Stimulated activated naive CD4-positive, alpha-beta T cell (primary cell): ENCODE measurements at regions not wholly inside any gene's neighbourhood (a gene's known extent, or its start where the extent isn't known, plus 50 kb on each side); places are given as distances from the start of the nearest gene placed in this dataset.
"Not testable (repeated sequence)": the region's sequence is repeated elsewhere in the genome, so short reads cannot be mapped to it uniquely, and the experiment has no call there.

Experiments used
- DNase-seq, 6 experiments: peaks; one replicate each; lab custom pipeline; 2025; lab: John Stamatoyannopoulos, UW

DNA sequence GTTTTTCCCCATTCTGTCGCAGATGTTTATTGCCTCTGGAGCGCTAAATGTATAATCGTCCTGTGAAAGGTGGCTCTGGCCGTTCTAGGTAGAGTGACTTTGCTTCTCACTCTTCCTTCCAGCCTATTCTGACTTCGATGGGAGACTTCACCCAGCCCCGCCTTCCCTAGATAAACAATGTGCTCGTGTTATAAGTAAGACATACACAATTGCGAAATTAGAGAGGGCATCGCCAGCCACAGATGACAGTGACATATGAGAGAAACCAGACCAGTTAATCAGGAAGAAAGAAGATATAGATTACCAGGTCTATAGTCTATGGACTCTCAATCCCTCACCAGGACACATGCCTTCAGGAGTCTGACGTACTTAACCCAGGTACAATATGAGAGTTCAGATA is 1050.5 kb upstream of the AUTS2 start:
- DNase-seq = no peak

DNA sequence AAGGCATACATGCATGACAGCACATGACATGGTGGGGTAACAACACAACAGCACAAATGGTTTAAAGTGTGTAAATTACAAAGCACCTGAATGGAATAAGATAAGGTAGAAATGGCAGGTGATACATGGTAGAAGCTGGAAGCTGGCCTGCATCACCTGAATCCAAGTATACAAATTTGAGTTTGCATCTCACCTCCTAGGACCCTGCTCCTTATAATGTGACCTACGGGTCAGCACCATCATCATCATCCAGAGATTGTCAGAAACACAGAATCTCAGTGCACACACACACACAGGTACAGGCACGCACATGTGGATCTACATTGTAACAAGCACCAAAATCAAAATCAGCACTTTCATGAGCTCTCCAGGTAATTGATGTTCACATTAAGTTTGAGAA is 1048.2 kb upstream of the AUTS2 start:
- no peak for DNase-seq

DNA sequence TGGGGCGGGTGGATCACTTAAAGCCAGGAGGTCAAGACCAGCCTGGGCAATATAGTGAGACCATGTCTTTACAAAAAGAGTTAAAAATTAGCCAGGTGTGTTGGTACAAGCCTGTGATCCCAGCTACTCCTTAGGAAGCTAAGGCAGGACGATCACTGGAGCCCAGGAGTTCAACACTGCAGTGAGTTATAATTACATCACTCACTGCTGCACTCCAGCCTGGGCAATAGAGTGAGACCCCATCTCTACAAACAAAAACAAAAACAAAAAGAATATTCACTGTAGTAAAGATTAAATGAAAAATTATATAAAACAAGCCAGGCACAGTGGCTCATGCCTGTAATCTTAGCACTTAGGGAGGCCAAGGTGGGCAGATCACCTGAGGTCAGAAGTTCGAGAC is 1047.6 kb upstream of the AUTS2 start:
- DNase-seq = no peak

DNA sequence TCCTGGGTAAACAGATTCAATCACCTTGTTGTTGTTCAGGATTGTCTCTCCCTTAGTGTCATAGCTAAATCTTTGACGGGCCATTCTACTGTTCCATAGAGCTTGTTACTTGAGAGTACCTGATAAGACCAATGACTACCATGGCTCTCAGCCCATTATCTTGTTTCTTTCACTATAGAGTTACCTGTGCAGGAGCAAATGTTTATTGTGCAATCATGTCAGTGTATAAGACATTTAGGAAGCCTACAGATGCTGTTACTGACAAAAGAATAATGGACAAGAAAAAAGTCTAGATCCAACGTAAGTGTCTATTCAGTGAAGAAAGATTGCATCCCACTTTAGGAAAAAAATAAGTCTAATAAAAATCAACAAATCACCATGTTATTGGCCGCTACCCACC is 1041.7 kb upstream of the AUTS2 start:
- no peak for DNase-seq

DNA sequence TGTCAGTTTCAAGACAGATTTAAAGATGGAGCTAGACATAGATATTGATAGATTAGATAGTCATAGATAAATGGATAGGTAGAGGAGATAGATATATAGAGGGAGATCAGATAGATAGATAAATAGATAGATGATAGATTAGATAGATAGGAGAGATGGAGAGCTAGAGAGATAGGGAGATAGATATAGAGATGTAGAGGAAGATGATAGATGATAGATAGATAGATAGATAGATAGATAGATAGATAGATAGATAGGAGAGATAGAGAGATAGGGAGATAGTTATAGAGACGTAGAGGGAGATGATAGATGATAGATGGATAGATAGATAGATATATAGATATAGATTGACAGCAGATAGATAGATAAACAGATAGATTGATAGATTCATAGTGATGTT is 1038.8 kb upstream of the AUTS2 start:
- DNase-seq = no peak

DNA sequence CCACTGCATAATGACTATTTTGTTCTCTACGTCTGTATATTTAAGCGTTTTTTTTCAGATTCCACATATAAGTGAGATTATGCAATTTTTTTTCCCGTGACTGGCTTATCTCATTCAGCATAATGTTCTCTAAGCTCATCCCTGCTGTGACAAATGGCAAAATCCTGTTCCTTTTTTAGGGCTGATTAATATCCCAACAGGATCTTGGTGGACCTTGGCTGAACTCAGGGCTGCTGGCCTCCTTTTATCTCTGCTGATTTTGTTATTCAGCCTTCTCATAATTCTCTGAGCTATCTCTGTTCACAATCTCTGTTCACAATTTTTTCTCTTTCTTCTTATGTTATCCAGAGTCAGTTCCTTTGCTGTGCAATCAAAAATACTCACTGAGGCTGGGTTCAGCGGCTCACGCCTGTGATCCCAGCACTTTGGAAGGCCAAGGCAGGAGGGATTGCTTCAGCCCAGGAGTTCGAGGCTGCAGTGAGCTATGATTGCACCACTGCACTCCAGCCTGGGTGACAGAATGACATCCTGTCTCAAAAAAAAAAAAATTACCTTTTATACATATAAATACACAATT is 1035.9 kb upstream of the AUTS2 start:
- no peak for DNase-seq

DNA sequence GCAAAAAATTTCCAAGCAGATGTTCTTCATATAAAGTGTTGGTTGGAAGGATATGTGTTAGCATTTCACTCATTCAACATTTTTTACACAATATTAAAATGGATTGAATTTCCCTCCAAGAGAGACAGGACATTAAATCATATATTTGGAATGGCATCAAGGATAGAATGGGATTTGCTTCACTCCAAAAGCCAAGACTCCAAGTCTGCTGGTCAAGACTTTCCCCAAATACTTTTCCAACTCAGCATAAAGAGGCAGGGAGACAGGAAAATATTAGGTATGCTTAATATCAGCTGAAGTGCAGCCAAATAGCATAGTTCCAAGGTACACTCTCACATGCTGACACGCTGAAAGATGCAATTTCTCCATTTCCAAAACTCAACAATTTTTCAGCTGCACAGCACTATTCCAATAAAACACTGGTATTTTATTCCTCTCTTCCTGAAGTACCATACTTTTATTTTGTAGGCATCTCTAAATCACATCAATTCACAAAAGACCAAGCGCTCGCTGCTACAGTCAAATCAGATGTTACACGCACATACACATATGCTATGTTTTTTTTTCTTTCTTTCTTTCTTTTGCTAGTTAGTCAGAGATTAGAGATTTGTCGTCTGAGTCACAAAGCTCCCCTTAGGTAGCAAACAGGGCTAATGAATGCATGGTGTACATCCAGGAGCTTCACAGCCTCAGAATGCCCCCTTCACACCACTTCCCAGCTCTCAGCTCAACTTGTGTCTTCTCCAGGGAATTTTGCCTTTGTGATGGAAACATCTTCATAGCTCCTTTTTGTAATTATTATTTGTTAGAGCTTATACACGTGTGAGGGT is 1033.8 kb upstream of the AUTS2 start:
- no peak for DNase-seq

DNA sequence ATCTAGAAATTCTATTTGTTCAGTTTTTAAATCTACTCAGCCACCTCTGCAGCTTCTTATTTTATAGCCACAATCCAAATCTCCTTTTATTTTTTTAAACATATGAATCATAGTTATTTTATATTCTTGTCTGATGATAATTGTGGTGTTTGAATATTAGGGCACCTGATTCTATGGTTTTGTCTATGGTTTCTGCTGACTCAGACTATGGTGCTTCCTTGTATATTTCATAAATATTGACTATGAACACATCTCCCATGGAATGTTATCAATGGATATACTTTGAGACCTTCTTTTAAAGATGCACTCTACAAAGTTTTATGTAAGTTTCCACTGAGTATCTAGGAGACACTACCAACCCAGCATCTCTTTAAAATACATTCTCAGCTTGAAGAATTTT is 1027.0 kb upstream of the AUTS2 start:
- DNase-seq = no peak

DNA sequence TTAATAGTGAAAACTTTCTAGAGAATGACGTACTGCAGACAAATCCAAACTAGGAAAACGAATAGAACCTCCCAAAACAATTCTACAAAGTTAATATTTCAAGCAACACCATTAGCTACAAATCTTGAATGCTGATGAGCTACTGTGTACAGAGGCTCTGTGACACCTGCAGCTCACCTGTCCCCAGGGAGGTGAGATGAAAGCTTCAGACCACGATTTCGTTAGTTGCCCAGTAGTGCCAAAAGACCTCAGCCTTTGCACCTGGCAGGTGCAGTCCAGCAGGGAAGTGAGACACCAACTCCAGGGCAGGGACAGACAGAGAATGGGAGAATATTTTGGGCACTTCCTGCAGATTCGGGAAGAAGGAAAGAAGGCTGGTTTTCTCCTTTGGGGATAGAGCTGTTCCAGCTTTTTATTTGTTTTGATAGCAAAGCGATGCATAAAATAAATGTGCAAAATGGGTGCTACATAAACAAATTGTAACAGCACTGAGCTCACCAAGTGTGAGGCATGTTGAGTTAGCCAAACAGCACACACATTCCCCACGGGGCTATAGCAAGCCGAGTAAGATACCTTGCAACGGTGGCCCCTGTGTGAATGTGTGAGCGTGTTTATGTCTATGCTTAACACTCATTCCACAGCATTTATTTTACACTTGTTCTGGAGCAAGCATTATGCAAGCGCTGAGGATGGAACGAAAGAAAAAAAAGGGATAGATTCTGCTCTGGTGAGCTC is 1024.8 kb upstream of the AUTS2 start:
- no peak for DNase-seq

DNA sequence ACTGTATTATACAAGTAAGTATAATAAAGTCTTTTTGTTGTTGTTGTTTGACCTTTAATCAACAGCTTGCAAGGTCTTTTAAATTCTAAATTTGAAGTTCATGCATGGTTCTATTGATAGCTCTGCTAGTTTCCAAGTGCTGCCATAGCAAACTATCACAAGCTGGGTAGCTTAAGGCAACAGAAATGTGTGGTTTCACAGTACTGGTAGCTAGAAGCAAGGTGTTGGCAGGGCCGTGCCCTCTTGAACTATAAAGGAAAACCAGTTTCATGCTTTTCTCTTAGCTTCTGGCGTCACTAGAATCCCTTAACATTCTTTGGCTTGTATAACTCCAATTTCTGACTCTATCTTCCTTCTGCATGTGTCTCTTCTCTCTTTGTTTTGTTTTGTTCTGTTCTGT is 1021.9 kb upstream of the AUTS2 start:
- no peak for DNase-seq

DNA sequence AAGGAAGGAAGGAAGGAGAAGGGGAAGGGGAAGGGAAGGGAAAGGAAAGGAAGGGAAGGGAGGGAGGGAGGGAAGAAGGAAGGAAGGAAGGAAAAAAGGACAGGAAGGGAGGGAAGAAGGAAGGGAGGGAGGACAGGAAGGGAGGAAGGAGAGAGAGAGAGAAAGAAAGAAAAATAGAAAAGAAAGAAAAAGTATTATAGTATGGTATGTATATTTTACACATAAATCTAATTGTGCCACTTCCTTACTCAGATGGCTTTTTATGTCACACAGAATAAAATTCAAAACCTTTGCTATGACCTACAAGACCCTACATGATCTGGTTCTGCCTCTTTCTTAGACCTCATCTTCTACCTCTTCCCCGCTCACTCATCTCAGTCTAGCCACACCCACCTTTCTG is 1016.9 kb upstream of the AUTS2 start:
- no peak for DNase-seq

DNA sequence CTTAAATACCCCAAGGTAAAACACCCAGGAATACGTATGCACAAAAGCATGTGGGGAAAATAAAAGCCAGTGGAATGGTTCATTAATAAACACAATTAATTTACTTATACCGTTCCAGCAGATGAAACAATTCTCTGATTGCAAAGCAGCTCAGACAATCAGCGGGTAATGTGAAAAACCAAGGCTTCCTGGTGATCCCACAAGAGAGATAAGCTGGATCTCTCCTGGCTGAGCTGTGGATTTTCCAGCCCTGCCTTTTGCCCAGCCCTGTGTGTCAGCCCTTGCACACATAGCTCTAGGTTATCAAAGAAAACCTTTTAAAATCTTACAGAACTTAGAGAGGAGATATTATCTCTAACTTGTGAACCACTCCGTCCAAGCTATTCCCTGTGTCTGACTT is 1010.7 kb upstream of the AUTS2 start:
- no peak for DNase-seq

DNA sequence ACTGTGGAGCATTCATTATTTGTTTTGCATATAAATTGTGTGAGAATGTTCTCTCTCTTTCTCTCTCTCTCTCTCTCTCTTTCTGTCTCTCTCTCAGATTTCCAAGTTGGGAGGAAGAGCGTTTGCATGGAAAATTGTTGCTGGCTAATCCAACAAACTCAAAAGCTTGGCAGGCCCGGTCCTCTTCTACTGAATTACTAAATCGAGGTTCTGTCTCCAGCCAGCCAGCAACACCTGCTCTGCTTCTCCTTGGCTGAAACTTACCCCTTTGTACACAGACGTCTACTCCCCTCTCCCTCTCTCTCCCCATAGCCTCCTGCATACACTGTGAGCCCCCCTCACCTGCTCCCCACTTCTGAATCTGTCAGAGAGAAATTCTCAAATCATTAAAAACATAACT is 996.4 kb upstream of the AUTS2 start:
- DNase-seq = no peak

DNA sequence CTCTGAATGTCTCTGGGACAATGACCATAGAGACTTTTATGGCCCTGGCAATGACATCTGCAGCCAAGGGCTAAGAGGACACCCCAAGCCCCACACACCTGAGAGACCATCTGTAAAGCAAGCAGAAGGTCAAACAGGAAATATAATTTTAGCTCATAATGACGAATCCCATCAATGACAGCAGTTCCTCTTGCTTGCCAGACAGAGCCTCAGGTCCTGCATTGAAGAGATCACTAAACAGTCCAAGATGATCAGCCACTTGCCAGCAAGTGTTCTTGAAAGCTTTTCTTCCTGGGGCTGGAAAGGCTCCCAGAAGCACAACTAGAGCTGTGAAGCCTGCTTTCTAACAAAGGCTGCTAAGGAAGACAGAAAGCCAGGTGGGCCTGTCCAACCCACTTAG is 993.7 kb upstream of the AUTS2 start:
- no peak for DNase-seq

DNA sequence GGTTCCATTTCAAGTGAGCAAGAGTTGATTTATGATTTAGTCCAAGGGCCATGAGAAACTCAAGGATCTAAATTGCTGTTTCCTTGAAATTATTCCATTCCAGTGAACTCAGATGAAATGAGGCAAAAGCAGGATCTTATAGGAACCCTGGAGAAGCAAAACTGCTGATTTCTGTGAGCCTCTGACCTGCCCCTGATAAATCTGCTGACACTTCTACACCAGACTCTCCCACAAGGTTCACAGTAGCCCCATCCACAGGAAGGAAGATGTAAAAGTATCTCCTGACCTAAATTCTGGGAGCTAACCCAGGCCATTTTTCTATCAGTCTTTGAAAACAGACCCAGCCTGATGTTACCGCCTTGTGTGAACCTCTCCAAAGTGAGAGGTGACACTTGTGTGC is 987.6 kb upstream of the AUTS2 start:
- no peak for DNase-seq

DNA sequence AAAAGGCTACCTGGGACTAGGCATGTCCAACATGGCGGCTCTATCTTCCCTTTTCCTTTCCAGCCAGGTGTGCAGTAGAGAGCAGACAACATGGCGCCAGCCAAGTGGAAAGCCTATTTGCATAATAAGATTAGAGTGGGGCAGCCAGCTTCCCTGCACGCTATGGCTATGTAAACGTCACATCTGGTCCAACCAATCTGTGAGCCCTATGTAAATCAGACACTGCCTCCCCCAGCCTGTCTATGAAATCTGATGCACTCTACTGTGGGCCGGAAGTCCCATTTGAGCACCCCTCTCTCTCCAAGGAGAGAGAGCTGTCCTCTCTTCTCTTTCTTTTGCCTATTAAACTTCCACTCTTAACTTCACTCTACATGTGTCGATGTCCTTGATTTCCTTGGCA is 984.9 kb upstream of the AUTS2 start:
- no peak for DNase-seq

DNA sequence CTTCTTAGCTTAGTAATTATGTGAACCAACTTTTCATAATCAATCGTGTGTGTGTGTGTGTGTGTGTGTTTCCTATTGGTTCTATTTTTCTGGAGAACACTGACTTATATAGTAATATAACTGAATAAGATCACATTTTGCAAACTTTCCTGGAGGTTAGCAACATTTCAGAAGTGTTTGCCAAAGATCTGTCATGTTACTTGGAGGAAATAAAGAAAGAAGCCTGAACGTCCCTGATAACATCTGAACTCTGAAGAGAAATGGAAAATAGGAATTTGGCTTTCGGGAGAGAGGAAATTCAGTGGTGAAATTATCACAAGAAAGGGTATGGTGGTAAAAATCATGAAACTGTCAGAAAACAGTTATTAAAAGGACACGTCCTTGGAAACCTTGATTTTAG is 984.4 kb upstream of the AUTS2 start:
- no peak for DNase-seq

DNA sequence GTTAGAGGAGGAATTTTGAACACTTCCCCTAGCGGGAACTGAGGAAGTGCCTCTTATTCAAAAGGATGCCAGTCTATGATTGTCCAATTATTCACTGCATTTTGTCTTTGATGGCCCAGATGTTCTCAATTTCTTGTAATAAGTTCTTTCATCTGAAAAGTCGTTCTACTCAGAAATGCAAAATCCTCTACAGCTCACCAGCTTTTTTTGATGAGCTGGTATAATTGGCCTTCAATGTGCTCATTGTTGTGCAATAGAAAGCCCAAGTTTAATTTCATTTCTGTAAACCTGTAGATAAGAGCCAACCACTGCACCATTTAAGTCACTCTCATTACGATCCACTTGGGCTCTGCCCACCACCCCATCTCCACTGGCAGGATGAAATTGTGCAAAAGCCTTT is 978.7 kb upstream of the AUTS2 start:
- DNase-seq = no peak

DNA sequence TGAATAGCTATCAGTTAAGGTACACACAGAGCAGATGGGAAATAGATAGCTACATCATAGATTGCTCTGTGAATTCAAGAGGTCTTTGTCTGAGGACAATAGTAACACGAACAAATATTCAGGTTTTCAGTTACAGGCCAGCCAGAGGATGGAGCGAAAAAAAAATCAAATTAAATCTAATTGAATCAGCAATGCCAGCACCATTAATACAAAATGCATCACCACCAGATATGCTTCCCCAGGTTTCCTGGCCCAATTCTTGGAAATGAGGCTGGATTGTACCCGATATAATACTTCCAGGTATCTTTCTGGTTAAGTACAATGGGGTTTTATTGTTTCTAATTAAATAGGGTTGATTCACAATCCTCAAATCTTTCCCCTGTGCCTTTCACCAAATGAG is 975.8 kb upstream of the AUTS2 start:
- no peak for DNase-seq

DNA sequence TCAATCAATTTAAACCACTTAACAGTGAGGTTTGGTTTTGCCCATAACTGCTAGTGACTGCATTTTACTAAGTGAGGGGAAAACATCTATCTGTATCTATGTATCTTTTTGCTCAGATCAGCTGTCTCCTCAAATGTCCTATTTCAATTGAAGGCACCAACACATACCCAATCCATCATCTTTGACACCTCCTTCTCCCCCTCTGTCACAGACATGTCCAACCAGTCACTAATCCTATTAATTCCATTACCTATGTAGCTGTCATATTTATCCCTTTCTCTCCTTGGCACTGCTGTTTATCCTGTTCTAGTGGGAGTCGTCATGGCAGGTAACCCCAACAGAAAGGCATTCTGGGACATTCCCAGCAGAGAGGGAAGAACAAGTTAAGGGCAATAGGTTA is 975.2 kb upstream of the AUTS2 start:
- no peak for DNase-seq

DNA sequence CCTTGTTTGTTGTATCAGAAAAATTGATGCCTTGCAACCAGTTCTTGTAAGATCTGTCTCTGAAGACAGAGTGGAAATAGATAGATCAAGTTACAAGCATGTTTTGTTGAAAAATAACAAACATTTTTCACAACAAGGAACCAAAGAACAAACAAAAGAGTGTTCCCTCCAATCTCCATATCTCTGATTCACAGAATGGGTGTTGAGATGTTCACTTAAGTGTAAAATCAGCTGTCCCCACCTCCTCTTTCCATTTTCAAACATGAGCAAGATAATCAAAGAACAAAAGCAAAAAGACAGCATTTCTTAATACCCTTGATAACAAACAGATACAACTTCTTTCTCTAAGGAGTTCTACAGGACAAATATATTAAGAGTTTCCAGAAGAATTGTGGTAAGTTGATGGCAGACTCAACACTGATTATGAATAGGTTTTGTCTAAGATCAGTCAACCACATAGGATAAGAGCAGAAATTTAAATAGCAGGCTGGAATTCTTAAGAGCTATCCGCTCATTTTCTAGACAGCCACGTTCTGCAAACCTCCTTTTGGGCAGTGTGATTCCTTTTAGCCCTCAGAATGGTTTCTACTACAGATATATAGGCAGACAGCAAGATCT is 970.9 kb upstream of the AUTS2 start:
- no peak for DNase-seq

DNA sequence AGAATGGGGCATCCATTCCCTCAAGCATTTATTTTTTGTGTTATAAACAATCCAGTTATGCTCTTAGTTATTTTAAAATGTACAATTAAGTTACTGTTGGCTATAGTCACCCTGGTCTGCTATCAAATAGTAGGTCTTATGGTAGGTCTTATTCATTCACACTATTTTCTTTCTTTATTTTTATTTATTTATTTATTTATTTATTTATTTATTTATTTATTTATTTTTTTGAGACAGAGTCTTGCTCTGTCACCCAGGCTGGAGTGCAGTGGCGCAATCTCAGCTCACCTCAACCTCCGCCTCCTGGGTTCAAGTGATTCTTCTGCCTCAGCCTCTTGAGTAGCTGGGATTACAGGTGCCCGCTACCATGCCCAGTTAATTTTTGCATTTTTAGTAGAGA is 967.4 kb upstream of the AUTS2 start:
- DNase-seq = not testable (repeated sequence)

DNA sequence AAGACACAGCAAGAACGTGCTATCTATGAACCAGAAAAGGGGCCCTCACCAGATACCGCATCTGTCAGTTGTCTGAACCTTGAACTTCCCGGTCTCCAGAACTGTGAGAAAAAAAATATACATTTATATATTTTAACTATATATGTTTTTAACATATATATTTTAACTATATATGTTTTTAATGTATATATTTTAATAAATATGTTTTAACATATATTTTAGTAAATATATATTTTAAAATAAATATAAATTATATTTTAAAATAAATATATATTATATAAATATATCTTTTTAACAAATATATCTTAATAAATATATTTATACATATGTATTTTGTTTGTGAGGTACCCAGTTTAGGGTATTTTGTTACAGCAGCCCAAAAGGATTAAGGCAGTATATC is 958.2 kb upstream of the AUTS2 start:
- DNase-seq = no peak
